K562 (cell line): ENCODE measurements at regions not wholly inside any gene's neighbourhood (a gene's known extent, or its start where the extent isn't known, plus 50 kb on each side); places are given as distances from the start of the nearest gene placed in this dataset.

Experiments
- ATAC-seq: fragments of 200-7000 bp; cut with Tn5 transposase; 3 replicates; pipeline ENCODE4 v1.9.1; 2020; ENCODE audit warnings: moderate library complexity
- BruUV-seq: library from RNA; stranded (reverse); fragments of 400-500 nt; replicated peaks from 2 replicates; lab custom pipeline; 2021; lab: Mats Ljungman, UMichigan
- CTCF ChIA-PET: fragments of 300-600 bp; formaldehyde crosslinking; extraction: SDS; loops from one replicate; lab custom pipeline; 2021; ENCODE audit warnings: low intra/inter-chr PET ratio; lab: Yijun Ruan, JAX
- POLR2A ChIA-PET: fragments of 300-600, 350-650 bp; sonication (Branson Sonifier 250); formaldehyde crosslinking; extraction: SDS; loops from one replicate; lab custom pipeline; 2021; ENCODE audit warnings: antibody characterized with exemption, inconsistent platforms; lab: Yijun Ruan, JAX
- DNase-seq, 4 experiments: peaks; one replicate each; pipeline versions ENCODE4 v3.0.0 to v3.0.0-alpha.2; 2011 to 2018; ENCODE audit warnings: low spot score in 3 of 4, mixed read lengths in 3 of 4; ENCODE audit errors: extremely low read depth in 1 of 4
- FAIRE-seq: peaks from 2 replicates; lab custom pipeline; 2011; peaks lifted over from hg19 to GRCh38; lab: Jason Lieb, UNC
- H2AFZ ChIP-seq: 2 replicates; pipeline ENCODE4 v1.6.0; 2011; ENCODE audit warnings: low read depth, low read length, control low read depth, inconsistent platforms
- H3K27ac ChIP-seq: fragments of 200-600 bp; 3 replicates; pipeline ENCODE4 v1.8.0; 2011; ENCODE audit warnings: low read depth, mild to moderate bottlenecking, control low read depth, inconsistent platforms, low read length, moderate library complexity, mixed read lengths; ENCODE audit errors: extremely low read depth
- H3K27me3 ChIP-seq, 2 experiments: fragments of 300-600 bp in 1 of 2; 2 replicates in 1 of 2; 3 replicates in 1 of 2; pipeline versions ENCODE4 v1.6.0 to v1.8.0; 2011; ENCODE audit warnings: inconsistent platforms in 2 of 2, low read length in 2 of 2, mild to moderate bottlenecking in 1 of 2, mixed read lengths in 1 of 2, moderate library complexity in 1 of 2; ENCODE audit not compliant: control insufficient read depth in 2 of 2, insufficient read depth in 2 of 2
- H3K36me3 ChIP-seq: fragments of 300-600 bp; 3 replicates; pipeline ENCODE4 v1.8.0; 2011; ENCODE audit warnings: mild to moderate bottlenecking, low read length, inconsistent platforms; ENCODE audit not compliant: control insufficient read depth, insufficient read depth
- H3K4me1 ChIP-seq, 2 experiments: fragments of 200-600 bp in 1 of 2; replicated peaks in 1 of 2; 2 replicates in 1 of 2; 3 replicates in 1 of 2; pipeline versions ENCODE4 v1.5.1 to v1.8.0; 2011; ENCODE audit warnings: inconsistent platforms in 2 of 2, low read length in 2 of 2, mild to moderate bottlenecking in 1 of 2, mixed read lengths in 1 of 2, moderate library complexity in 1 of 2; ENCODE audit not compliant: control insufficient read depth in 2 of 2, insufficient read depth in 2 of 2
- H3K4me2 ChIP-seq: 2 replicates; pipeline ENCODE4 v1.6.1; 2011; ENCODE audit warnings: low read length, control low read depth, inconsistent platforms, mixed read lengths; ENCODE audit not compliant: insufficient read depth
- H3K4me3 ChIP-seq: fragments of 200-600 bp; sonication (generic), shearing (Covaris generic); 2 replicates; pipeline ENCODE4 v1.5.1; 2016; ENCODE audit warnings: control low read depth, inconsistent platforms
- H3K79me2 ChIP-seq: fragments of 200-600 bp; 3 replicates; pipeline ENCODE4 v1.8.0; 2011; ENCODE audit warnings: low read length, inconsistent platforms; ENCODE audit not compliant: control insufficient read depth, insufficient read depth
- H3K9ac ChIP-seq, 2 experiments: 2 replicates each; pipeline versions ENCODE4 v1.6.0 to v1.6.1; 2011; ENCODE audit warnings: low read depth in 2 of 2, low read length in 2 of 2, control low read depth in 1 of 2, inconsistent platforms in 1 of 2, mild to moderate bottlenecking in 1 of 2, mixed read lengths in 1 of 2; ENCODE audit not compliant: insufficient read depth in 1 of 2
- H3K9me1 ChIP-seq: one replicate; pipeline ENCODE4 v1.6.0; 2011; ENCODE audit warnings: inconsistent platforms, mild to moderate bottlenecking, low read length, moderate library complexity; ENCODE audit not compliant: control insufficient read depth, insufficient read depth
- H3K9me3 ChIP-seq: replicated peaks from 2 replicates; pipeline ENCODE4 v1.5.1; 2011; ENCODE audit warnings: low read depth, low read length, inconsistent platforms; ENCODE audit not compliant: control insufficient read depth, insufficient read depth
- H4K20me1 ChIP-seq: replicated peaks from 2 replicates; pipeline ENCODE4 v1.6.1; 2011; ENCODE audit warnings: low read length, inconsistent platforms, mixed read lengths; ENCODE audit not compliant: control insufficient read depth, insufficient read depth
- ARHGAP35 ChIP-seq: fragments of 450-650 bp; IDR thresholded peaks from 2 replicates; pipeline ENCODE4 v1.6.1; 2018; ENCODE audit not compliant: partially characterized antibody
- CREB1 ChIP-seq, 2 experiments: sonication (generic) in 1 of 2; formaldehyde crosslinking in 1 of 2; IDR thresholded peaks; 2 replicates each; pipeline versions ENCODE4 v1.6.1 to v1.8.0; 2012 to 2022; ENCODE audit warnings: inconsistent platforms in 1 of 2, mild to moderate bottlenecking in 1 of 2, missing genetic modification reagents in 1 of 2, moderate library complexity in 1 of 2
- ELF2 ChIP-seq: fragments of 250-450 bp; sonication (Bioruptor Pico); IDR thresholded peaks from 2 replicates; pipeline ENCODE4 v1.5.0; 2021; ENCODE audit warnings: mild to moderate bottlenecking
- EP400 ChIP-seq: fragments of 450-650 bp; IDR thresholded peaks from 2 replicates; pipeline ENCODE4 v1.6.1; 2017; ENCODE audit warnings: antibody characterized with exemption, mild to moderate bottlenecking, moderate library complexity
- FOXM1 ChIP-seq, 2 experiments: fragments of 450-650 bp in 1 of 2; sonication (generic) in 1 of 2; formaldehyde crosslinking in 1 of 2; IDR thresholded peaks; 2 replicates each; pipeline versions ENCODE4 v1.6.1 to v1.9.0; 2017 to 2022; ENCODE audit warnings: low read depth in 2 of 2, mild to moderate bottlenecking in 2 of 2, missing genetic modification reagents in 1 of 2, moderate library complexity in 1 of 2
- KDM4B ChIP-seq, 2 experiments: fragments of 450-650 bp in 1 of 2; sonication (generic) in 1 of 2; IDR thresholded peaks; 2 replicates each; pipeline ENCODE4 v1.6.1; 2016 to 2017; ENCODE audit warnings: borderline replicate concordance in 2 of 2, antibody characterized with exemption in 1 of 2, low read depth in 1 of 2, mild to moderate bottlenecking in 1 of 2
- NEUROD1 ChIP-seq: fragments of 150-350 bp; IDR thresholded peaks from 2 replicates; pipeline ENCODE4 v1.6.1; 2014; ENCODE audit warnings: borderline replicate concordance, low read length, low read depth; ENCODE audit not compliant: partially characterized antibody
- NFIX ChIP-seq: fragments of 250-450 bp; sonication (Bioruptor Pico); IDR thresholded peaks from 2 replicates; pipeline ENCODE4 v1.4.0; 2020; ENCODE audit warnings: low read depth, mild to moderate bottlenecking, moderate library complexity
- NFYB ChIP-seq: IDR thresholded peaks from 2 replicates; pipeline ENCODE4 v1.6.1; 2011; ENCODE audit warnings: mild to moderate bottlenecking, moderate library complexity; ENCODE audit not compliant: insufficient read length; ENCODE audit errors: extremely low read depth
- PHF8 ChIP-seq: fragments of 200-600 bp; sonication (generic); IDR thresholded peaks from 2 replicates; pipeline ENCODE4 v1.6.1; 2012; ENCODE audit warnings: mixed run types, mild to moderate bottlenecking, inconsistent platforms, low read length, moderate library complexity, borderline replicate concordance
- RBM14 ChIP-seq: fragments of 200-400 bp; formaldehyde crosslinking; IDR thresholded peaks from 2 replicates; pipeline ENCODE4 v1.6.1; 2018; ENCODE audit warnings: low read depth, mild to moderate bottlenecking, low read length, moderate library complexity, borderline replicate concordance; ENCODE audit not compliant: insufficient read depth
- SMARCB1 ChIP-seq: IDR thresholded peaks from 2 replicates; pipeline ENCODE4 v1.6.1; 2011; ENCODE audit warnings: improper control_type of control experiment, low read depth; ENCODE audit not compliant: insufficient read length
- SNRNP70 ChIP-seq: fragments of 200-400 bp; formaldehyde crosslinking; optimal IDR thresholded peaks from 2 replicates; pipeline ENCODE3; 2017; ENCODE audit warnings: low read depth, low read length
- TEAD1 ChIP-seq, 2 experiments: fragments of 450-650 bp in 1 of 2; sonication (generic) in 1 of 2; formaldehyde crosslinking; IDR thresholded peaks; 2 replicates each; pipeline versions ENCODE4 v1.4.0 to v1.8.0; 2020 to 2022; ENCODE audit warnings: mild to moderate bottlenecking in 2 of 2, missing genetic modification reagents in 1 of 2
- TFE3 ChIP-seq: fragments of 450-650 bp; formaldehyde crosslinking; IDR thresholded peaks from 2 replicates; pipeline ENCODE4 v1.4.0; 2020; ENCODE audit warnings: mild to moderate bottlenecking, mixed read lengths
- ZNF589 ChIP-seq: fragments of 200-800 bp; sonication (Bioruptor generic); IDR thresholded peaks from 2 replicates; pipeline ENCODE4 v1.6.1; 2016; ENCODE audit warnings: low read depth, missing genetic modification characterization, missing compliant biosample characterization
- in situ Hi-C: fragments of 300-500 bp; cut with MboI; formaldehyde crosslinking; loops from 4 replicates; pipeline ENCODE4 v1.15.0; 2018; ENCODE audit warnings: inconsistent platforms, mixed read lengths
- intact Hi-C: fragments of 100-400 bp; cut with micrococcal nuclease; formaldehyde crosslinking; loops from 2 replicates; pipeline ENCODE4 v1.14.2; 2022
- TF ChIP-seq, protein P1 (sequence below): sonication (generic); formaldehyde crosslinking; IDR thresholded peaks from 2 replicates; pipeline ENCODE4 v1.4.0; 2020; ENCODE audit warnings: mild to moderate bottlenecking, missing genetic modification reagents

- CTCF ChIA-PET, result no interaction called here
- no peak overlapping the region for H3K4me2 ChIP-seq
- FAIRE-seq, result no peak
- intact Hi-C loops (no loop called here), in situ Hi-C loops (no loop called here)
- H4K20me1 ChIP-seq, result no peaks in the 10 kb centered on the region
- no peaks in the 10 kb centered on the region for H3K4me1 ChIP-seq
- no peaks in the 10 kb centered on the region for H3K9me3 ChIP-seq
- POLR2A ChIA-PET, result interaction anchor here (0.8 kb wide), 1 partner anchor 11 kb away, joined by 3 read pairs; no protein-coding TSS in a partner anchor
- BruUV-seq, result no TSS peak
- no peak overlapping the region for H3K27ac ChIP-seq
- H3K4me3 ChIP-seq, result no peak overlapping the region
- H3K36me3 ChIP-seq, result no peaks in the 10 kb centered on the region
- no peak for TF ChIP-seq SMARCB1
- TF ChIP-seq ELF2 (CRISPR knock-in tag), result no peak
- TF ChIP-seq KDM4B (IDR thresholded peaks at IDR 0.05; ENCODE audit: borderline replicate concordance in 2 of 2, low read depth in 1 of 2), result no peak
- TF ChIP-seq TEAD1 (CRISPR knock-in tag; IDR thresholded peaks at IDR 0.05), result no peak
- no peak for TF ChIP-seq ZNF589
- no peak for TF ChIP-seq TFE3 (CRISPR knock-in tag)
- no peak for TF ChIP-seq RBM14
- no peak for TF ChIP-seq SNRNP70
- no peak for TF ChIP-seq FOXM1 (IDR thresholded peaks at IDR 0.05; ENCODE audit: low read depth)
- TF ChIP-seq FOXM1 (CRISPR knock-in tag; IDR thresholded peaks at IDR 0.05; ENCODE audit: low read depth), result no peak
- TF ChIP-seq NFYB, result no peak
- no peak for TF ChIP-seq PHF8
- TF ChIP-seq, protein P1, sequence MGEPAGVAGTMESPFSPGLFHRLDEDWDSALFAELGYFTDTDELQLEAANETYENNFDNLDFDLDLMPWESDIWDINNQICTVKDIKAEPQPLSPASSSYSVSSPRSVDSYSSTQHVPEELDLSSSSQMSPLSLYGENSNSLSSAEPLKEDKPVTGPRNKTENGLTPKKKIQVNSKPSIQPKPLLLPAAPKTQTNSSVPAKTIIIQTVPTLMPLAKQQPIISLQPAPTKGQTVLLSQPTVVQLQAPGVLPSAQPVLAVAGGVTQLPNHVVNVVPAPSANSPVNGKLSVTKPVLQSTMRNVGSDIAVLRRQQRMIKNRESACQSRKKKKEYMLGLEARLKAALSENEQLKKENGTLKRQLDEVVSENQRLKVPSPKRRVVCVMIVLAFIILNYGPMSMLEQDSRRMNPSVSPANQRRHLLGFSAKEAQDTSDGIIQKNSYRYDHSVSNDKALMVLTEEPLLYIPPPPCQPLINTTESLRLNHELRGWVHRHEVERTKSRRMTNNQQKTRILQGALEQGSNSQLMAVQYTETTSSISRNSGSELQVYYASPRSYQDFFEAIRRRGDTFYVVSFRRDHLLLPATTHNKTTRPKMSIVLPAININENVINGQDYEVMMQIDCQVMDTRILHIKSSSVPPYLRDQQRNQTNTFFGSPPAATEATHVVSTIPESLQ, result no peak
- TF ChIP-seq NFIX (CRISPR knock-in tag), result no peak
- no peak for TF ChIP-seq ARHGAP35
- no peak for TF ChIP-seq NEUROD1
- TF ChIP-seq CREB1 (IDR thresholded peaks at IDR 0.05), result no peak
- TF ChIP-seq CREB1 (CRISPR knock-in tag; IDR thresholded peaks at IDR 0.05), result no peak
- TF ChIP-seq EP400, result no peak
- no peak overlapping the region for H3K9ac ChIP-seq
- no peak for DNase-seq
- no peak overlapping the region for H2AFZ ChIP-seq
- H3K79me2 ChIP-seq, result no peaks in the 10 kb centered on the region
- no peak for ATAC-seq
- no peaks in the 10 kb centered on the region for H3K27me3 ChIP-seq
- no peaks in the 10 kb centered on the region for H3K9me1 ChIP-seq
Observed at GRCh38 chr4:77293426-77293825, 136.4 kb downstream of the CCNG2 start.
